RPMI8226 (cell line): ENCODE measurements at regions not wholly inside any gene's neighbourhood (a gene's known extent, or its start where the extent isn't known, plus 50 kb on each side); places are given as distances from the start of the nearest gene placed in this dataset.

ENCODE experiments used
- DNase-seq: peaks from one replicate; pipeline ENCODE4 v3.0.0-alpha.2; 2015

DNA sequence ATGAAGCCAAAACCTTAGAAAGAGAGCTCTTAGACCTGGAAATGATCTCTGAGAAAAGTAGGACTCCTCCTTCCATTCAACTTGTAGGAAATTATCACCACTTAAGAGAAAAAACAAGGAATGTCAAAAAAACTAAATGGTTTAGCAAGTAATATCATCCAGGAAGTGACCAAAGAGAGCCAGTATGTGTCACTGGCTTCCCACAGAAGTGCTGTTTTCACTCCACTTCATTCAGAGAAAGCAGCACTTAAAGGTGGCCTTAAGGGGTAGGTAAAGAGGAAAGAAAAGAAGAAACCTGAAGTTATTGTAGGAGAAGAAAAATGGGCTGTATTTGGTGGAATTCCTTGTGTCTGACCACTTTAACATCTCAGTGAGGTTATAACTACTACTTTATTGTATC lies 414.4 kb upstream of the ETAA1 start:
- DNase-seq: no peak

DNA sequence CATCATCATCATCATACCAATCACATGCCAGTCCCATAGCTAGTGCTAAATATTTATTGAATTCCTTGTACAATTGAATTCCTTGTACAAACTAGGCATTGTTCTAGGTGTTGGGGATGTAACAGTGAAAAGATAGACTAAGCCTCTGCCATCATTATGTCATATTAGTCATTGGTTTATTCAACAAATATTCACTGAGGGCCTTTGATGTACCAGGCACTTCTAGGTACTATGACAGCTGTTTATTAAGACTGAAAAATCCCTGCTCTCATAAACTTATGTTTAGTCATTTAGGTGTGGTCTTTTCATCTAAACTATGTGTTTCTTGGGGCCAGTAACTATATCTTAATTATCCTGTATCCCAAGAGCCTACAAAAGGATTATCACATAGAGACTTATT lies 412.3 kb upstream of the ETAA1 start:
- no peak for DNase-seq

DNA sequence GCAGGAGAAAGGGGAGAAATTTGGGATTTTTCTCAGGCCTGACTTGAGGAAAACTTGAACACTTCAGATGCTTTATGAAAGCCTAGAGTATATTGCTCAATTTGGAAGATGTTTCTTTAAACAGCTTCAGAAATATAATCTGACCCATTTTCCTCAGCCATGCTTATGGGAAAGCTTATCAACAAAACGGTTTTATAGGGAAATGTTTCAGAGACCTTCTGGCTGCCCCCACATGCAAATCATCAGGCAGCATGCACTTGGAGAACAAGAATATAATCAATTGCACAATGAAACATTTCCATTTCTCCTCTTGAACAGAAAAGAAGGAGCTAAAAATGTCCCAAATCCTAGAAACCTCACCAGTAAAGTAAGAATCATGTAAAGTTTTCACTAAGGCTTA lies 411.2 kb upstream of the ETAA1 start:
- no peak for DNase-seq

DNA sequence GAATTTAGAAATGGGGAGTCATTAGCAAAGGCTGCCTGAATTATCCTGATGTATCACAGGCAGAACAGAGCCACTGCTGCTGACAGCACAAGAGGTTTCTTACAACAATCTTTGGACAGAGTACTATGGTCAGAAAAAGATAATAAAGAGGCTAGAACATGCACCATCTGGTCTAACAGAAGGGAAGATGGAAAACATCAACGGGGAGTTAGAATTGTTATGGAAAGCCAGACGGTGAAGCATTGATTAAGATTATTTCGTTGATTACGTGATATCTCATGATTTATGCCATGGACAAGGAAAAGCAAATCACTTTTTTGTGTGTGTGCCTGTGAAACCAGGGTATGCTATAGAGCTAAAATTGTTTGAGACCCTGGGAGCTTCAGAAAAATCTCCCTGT lies 409.4 kb upstream of the ETAA1 start:
- no peak for DNase-seq

DNA sequence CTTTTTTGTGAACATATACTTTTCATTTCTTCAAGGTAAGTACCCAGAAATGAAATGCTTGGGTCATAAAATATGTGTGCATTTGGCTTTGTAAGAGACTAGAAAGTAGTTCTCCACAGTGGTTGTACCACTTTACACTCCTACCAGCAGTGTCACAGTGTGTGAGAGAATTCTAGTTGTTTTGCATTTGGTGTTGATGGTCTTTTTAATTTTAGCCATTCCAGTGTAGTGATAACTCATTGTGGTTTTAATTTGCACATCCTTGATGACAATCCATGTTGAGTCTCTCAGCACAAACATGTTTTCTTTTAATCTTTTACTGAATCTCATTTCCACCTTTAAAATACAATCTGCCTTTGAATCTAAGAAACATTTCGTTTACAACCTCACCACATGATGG lies 402.5 kb upstream of the ETAA1 start:
- DNase-seq: no peak

DNA sequence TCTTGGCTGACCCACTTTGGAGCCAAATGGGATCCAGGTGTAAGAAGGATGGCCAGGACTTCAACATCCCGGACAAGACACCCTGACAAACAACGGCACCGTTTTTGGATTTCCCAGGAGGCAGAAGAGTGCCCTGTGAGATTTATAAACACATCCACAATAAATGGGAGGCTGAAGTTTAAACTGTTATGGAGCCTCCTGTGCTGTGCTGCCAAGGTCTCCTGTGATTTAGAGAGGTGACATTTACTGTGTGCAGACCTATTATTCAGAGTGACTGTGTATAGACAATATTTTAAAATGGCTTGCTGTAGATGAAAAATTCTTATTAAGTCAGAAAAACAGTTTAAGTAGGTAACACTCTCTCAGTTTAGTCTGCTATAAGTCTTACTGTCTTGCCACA lies 401.5 kb upstream of the ETAA1 start:
- no peak for DNase-seq

DNA sequence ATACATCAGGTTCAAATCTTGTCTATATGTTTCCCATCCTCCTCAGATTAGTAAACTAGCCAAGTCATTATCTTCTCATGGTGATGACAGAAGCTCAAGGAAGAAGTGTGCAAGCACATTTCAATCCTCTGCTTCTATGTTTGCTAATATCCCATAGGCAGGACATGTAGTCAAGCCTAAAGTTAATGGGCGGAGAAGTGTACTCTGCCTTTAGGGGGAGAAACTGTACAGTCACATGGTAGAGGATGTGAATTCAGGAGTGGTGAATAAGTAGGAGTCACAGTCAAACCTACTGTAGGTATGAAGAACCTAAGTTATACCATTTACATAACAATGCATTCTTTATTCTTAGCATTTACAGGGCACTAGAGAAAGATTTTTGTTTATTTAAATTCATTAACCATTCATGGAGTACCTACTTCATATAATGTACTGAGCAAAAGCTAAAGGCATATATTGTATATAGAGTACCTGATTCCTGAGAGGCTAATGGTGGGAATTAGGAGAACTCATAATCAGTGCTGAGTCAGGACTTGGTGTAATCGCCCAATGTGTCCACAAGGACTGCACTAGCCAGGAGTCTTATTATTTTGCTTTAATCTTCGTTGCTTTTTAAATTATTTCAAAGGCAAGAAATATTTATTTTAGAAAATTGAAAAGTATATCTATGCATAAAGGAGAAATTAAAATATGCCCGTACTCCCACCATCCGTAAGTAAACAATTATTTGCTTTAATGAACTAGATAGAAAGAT lies 394.3 kb upstream of the ETAA1 start:
- no peak for DNase-seq

DNA sequence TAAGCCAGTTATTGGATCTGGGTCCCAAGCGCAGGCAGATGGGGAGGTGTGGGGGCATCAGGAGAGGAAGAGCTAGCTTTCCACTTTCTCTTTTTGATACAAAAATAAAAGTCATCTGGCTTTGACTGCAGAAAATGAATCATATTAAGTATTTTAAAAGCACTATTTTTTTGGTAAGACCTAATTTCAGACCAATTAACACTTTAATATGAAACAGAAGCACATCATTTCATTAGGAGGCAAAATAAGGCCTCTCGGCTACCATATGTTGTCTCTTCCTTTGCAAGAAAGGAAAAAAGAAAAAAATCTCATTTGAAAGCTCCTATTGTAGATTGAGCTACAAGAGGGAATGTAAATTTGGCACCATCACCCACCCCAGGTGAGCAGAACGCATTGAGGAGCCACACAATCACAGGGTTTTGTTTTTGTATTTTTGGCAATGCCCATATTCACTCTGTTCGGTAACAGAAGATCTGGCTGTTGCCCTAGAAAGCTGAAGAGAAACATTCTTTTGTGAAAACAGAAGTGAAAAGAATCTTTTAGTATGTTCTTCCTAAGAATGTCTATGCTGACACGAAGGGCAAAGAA lies 390.7 kb upstream of the ETAA1 start:
- no peak for DNase-seq

DNA sequence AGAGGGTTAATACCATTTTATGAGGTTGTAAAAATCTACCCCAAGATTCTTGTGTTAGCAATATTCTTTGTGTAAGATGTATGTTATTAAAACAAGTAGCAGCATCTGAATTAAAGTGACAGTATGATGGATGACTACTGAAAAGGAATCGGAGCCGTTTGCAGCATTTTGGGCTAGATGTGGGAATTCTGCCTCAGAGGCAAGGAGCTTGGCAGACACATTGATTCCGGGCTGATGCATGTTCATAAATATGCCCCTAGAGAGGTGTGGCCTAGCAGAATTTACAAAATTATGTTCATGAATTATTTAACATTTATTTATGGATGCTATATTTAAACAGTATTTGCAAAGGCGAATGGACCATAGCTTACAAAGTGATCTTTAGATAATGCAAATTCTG lies 389.0 kb upstream of the ETAA1 start:
- no peak for DNase-seq

DNA sequence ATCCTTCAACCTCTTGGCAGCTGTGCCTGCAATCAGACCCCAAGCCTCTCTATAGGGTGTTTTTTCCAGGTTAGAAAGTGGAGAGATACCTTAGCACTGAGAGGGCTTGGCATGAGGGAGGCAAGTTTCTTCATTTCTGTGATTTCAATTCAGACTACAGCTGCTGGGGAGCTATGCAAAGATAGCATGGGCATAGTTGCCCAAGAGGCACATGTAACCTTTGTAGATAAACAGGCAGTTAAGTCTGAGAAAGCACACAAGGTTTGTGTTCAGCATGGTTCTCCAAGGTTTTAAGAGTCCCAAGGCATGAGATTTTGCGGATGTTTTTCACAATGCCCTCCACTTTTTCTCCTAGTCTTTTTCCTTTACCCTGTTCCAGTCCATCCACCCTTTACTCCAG lies 385.0 kb upstream of the ETAA1 start:
- no peak for DNase-seq

DNA sequence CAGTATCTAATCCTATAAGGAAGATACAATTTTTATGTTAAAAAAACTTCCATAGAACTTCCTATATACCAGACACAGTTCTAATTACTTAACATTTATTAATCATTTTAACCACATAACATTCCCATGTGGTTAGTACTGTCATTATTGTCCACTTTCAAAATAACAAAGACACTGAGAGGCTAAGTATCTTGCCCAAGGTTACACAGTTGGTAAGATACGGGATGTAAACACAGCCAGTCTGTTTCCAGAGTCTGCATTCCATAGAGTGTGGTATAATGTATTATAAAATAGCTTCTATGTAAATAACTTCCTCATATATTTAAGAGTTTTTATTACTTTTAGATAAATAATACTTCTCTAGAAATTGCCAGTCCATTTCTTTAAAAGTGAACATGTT lies 383.3 kb upstream of the ETAA1 start:
- DNase-seq: no peak

DNA sequence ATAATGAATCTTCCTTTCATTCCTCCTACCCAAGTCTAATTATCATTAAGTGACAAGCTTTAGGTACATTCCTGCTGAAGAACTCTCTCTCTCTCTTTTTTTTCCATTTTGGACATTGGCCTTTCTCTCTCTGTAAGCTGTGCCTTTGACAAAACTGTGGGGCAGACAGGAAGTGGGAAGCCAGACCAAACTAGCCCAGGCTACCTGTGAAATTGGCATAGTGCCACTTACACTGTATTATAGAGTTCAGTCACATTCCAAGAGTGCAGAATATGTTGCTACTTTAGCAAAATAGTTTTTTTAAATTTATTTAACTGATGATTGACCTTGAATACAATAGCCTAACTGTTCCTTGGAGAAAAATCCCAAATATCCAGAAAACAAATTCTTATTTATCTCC lies 381.5 kb upstream of the ETAA1 start:
- DNase-seq: no peak

DNA sequence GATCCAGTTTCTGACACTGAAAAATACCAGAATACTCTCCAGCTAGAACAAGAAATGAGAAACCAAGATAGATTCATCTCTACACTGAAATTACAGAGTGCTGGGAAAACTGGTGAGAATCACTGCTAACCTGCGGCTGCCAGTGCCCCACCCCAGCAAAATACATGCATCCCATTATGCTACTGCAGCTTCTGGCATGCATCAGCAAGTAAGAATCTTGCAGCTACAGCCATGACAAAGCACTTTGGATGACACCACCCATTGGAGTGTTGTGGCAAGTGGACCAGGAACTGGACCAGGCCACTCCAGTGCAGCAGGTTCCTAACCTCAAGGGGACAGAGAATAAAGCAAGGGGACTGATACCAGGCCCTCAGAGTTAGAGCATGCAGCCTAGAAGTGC lies 378.8 kb upstream of the ETAA1 start:
- DNase-seq: no peak

DNA sequence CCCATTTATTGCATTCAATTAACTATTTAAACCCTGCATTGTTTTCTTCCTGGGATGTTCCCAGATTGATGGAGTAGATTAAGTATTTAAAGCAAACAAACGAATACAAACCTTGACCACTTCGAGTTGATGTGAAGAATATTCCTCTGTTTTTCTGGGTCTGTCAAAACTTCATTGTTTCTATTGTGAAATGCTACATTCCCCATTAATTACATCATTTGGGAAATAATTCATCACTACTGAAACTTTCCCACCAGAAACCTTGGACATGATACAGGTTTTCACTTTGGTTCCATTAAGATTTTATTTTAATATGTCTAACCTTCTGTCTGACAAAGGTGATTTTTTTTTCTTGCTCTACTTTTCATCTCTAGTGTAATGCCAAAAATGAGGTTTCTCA lies 365.1 kb upstream of the ETAA1 start:
- DNase-seq: no peak

DNA sequence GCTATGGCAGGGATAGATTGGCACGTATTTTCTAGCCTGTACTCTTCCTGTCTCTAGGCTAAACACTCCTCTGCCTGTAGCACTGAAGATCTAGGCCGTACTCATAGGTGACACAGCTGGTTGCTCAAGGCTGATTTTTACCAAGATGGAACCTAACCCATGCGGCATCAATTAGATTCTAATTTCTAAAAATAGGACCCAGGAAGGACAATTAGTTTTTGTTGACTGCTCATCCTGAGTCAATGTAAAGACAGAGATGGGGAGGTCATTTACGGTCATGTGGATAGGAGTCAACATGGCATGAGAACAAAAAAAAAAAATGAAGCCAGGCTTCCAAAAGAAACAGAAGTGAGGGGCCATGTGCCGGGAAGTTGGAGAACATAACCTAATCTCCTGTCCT lies 360.7 kb upstream of the ETAA1 start:
- no peak for DNase-seq

DNA sequence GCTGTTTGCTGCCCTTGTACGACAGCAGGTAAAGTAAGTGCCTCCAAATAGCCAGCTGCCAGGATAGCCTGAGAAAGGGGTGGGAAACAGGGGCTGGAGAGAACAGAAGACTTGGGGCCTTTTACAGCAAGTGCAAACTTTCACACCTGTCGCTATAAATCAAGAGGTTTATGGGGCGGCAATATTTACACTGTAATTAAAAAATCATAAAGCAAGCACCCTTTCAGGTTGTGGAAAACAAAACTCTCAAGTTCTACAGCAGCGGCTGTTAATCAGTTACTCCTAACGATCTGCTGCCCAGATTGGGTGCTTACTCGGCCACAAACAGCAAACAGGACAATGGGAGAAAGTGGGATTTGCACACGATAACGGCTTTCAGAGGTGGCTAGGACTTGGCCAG lies 359.5 kb upstream of the ETAA1 start:
- no peak for DNase-seq

DNA sequence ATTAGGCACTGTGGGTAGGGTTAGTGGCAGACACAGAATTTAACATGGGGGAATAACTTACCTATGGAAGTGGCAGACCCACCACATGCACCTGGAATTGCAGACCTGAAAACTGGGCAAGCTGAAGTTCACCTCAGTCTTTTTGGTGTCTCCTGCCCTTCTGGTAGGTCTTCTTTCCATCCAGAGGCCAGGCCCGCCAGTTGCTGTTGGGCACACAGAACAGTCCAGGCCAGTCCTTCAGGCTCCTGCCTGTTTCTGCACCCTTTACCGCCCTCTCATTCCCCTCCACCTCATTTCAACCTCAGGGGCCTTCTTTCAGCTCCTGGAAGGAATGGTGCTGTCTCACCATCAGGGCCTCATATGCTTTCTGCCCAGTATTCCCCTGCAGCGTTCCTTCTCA lies 358.9 kb upstream of the ETAA1 start:
- no peak for DNase-seq

DNA sequence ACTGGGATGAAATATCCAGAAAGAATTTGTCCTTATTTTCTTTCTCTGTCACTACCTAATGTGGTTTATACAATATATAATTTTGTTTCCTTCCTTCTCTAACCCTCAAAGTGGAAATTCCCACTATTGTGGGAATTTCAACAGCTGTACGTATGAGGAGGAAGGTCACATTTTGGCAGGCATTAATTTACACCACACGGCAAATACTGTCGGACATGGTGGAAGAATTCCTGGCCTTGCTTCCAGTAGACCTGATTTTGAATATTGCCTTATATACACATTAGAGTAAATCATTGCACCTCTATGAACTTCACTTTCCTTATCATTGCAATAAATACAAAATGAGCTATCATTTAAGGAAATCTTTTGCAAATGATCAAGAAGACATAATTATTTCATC lies 358.1 kb upstream of the ETAA1 start:
- no peak for DNase-seq

DNA sequence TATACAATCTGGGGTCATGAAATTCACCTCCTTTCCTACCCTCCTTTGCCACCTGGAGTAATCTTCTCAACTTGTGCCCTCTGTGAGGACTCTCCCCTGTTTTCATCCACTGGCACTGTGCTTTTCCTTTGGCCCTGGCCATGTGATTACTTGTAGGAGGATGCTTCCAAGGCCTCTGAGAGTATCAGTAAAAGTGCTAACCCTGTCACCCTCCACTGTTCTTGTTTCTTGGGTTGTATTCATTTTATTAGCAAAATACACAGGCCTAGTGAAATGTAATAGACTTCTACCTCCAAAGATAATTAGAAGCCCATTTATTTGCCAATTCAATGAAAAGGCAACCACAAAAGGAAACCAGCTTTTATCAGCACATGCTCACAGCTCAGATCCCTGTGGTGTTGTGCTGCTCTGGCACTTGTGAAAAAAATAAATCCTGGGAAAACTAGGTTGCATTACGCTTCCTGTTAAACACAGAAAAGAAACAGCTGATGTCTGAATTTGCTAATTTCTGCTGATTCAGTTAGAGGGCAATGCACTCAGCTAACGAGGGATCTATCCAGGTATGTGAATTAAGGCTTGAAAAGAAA lies 357.5 kb upstream of the ETAA1 start:
- no peak for DNase-seq

DNA sequence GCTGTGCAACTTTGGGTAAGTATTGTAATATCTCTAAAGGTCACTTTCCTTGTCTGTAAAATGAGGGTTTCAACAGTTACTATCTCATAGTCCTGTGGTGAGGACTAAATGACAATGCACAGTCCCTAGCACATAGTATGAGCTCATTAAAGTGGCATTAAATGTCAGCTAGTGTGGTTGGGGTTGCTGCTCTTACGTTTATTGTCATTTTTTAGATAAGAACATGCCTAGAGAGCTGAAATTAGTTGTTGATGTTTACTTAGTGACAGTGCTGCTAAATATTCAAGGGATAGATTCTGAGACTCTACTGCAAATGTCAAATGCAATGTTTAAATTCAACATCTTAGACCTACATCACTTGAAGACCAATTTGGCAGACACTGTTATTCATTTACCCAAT lies 356.1 kb upstream of the ETAA1 start:
- no peak for DNase-seq

DNA sequence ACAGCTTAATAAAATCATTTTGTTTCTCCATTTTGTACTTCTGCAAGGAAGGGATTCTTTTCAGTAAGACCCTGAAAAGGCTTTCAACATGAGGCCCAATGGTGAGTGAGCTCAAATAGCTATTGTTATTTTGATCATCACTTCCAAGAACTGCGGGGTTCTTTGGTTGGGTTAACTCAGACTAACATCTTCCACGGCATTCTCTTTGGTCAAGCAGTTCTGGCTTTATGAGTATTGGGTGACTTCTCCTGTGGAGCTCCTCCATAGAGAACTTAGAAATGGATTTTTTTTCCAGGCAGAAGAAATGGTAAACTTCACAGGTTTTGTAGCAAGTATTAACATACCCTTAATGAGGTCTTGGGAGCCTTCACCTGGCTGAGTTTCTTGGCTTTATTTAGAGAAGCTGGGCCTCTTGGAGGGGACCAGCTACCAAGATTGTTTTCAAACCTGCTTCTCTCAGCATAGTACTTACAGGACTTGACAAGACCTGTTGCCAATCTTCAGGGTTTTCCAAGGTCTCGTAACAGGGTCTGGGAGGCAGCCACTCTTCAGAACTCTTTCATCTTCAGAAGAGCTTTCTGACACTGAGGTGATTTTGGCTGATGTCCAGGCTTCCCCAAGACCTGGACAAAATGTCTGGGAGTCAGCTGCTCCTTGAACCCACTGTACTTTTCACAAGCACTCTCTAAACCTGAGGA lies 353.2 kb upstream of the ETAA1 start:
- no peak for DNase-seq

DNA sequence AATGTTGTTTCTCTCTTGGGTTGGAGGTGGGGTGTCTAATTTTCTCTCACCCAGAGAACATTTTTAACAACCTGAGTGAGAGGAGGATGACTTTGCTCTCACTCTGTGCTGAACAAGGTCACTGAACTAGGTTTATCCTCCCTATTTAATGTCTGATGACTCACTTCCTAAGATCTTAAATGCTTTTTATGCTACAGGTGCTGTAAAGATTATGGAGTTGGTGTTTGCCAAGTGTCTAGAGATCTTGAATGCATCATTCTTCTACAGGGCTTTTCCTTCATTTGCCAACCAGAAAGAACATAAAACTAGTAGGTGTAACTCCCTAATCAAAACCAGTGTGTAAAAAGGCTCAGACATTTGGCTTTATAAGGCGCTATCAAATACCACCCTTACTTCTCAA lies 350.5 kb upstream of the ETAA1 start:
- no peak for DNase-seq

DNA sequence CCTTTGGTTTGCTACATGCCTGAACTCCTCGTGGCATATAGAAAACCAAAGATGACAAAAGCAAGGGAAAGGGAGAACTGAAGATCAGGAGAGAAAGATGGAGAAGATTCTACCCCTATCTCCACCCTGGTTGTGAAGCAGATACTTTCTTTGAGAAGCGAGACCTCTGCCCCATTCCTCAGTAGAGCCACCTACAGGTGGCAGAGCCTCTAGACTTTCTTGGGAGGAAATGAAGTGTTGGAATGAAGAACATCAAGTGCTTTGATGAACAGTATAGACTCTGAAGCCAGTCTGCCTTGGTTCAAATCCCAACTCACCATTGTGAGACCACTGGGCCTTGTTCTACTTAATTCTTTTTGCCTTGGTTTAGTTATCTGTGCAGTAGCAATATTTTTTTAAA lies 348.8 kb upstream of the ETAA1 start:
- no peak for DNase-seq

DNA sequence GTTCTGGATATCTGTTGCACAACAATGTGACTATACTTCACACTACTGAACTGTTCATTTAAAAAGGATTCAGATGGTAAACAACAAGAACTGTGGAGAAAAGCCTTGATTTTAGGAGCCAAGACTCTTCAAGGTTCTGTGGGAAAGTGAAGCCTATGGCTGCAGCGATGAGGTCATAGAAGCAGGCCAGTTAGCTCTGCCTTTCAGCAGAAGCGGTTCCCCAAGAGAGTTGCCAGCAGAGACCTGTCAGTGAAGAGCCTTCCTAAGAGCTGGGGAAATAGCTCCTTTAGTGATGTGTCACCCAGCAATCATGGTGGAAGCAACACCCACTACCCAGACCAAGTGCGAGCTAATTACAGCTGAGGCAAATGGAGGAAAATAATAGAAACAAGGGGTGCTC lies 346.5 kb upstream of the ETAA1 start:
- DNase-seq: no peak
